Colonic mucosa (tissue), 4 donors: ENCODE measurements at regions not wholly inside any gene's neighbourhood (a gene's known extent, or its start where the extent isn't known, plus 50 kb on each side); places are given as distances from the start of the nearest gene placed in this dataset.
"Not testable (repeated sequence)": the region's sequence is repeated elsewhere in the genome, so short reads cannot be mapped to it uniquely, and the experiment has no call there.

Experiments
- DNase-seq: peaks from one replicate; pipeline ENCODE4 v3.0.0-alpha.2; 2020
- H3K27ac ChIP-seq: fragments of 200-600 bp; one replicate; pipeline ENCODE4 v1.8.0; 2021
- H3K27me3 ChIP-seq: fragments of 200-600 bp; one replicate; pipeline ENCODE4 v1.8.0; 2021
- H3K36me3 ChIP-seq: fragments of 200-600 bp; one replicate; pipeline ENCODE4 v1.8.0; 2021
- H3K4me1 ChIP-seq: fragments of 200-600 bp; one replicate; pipeline ENCODE4 v1.8.0; 2021; ENCODE audit warnings: mild to moderate bottlenecking
- H3K4me3 ChIP-seq: fragments of 200-600 bp; one replicate; pipeline ENCODE4 v1.8.0; 2021
- H3K9ac ChIP-seq, 2 donors: one replicate each; pipeline ENCODE4 v1.7.0; 2013; ENCODE audit warnings: control low read depth in 2 of 2, low read depth in 2 of 2, low read length in 2 of 2
- H3K9me3 ChIP-seq: fragments of 200-600 bp; one replicate; pipeline ENCODE4 v1.8.0; 2021
- intact Hi-C: fragments of 100-400 bp; cut with DNase I; formaldehyde crosslinking; loops from one replicate; pipeline ENCODE4 v1.14.1; 2022
- TF ChIP-seq, protein P1 (sequence below): fragments of 200-600 bp; IDR thresholded peaks from one replicate; pipeline ENCODE4 v1.8.0; 2022; ENCODE audit warnings: antibody characterized with exemption, mild to moderate bottlenecking
- donor health status: healthy.
- donor health status: DM: no; HTN: no; CAD: no.
- donor health status: DM: no; HTN: no; CAD: no.

DNA sequence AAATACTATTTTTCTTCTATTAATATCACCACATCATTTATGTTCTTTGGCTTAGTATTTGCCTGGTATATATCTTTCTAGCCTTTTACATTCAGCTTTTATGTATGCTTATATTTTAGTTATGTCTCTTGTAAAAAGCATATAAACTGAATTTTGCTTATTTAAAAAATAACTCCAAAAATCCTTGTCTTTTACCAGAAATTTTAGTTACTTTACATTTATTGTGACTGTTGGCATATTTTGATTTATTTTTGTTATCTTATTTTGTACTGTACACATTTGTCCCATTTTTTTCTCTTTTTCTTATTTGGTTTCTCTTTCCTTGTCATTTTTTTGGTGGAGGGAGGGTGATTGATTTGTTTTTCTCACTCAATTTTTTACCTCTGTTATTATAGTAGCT lies 169.6 kb downstream of the UACA start:
- DNase-seq, result no peak
- no peak overlapping the region for H3K27ac ChIP-seq
- H3K36me3 ChIP-seq, result no peaks in the 10 kb centered on the region
- H3K4me1 ChIP-seq, result no peaks in the 10 kb centered on the region
- H3K9me3 ChIP-seq, result no peaks in the 10 kb centered on the region
- no peak overlapping the region for H3K4me3 ChIP-seq
- TF ChIP-seq, protein P1, sequence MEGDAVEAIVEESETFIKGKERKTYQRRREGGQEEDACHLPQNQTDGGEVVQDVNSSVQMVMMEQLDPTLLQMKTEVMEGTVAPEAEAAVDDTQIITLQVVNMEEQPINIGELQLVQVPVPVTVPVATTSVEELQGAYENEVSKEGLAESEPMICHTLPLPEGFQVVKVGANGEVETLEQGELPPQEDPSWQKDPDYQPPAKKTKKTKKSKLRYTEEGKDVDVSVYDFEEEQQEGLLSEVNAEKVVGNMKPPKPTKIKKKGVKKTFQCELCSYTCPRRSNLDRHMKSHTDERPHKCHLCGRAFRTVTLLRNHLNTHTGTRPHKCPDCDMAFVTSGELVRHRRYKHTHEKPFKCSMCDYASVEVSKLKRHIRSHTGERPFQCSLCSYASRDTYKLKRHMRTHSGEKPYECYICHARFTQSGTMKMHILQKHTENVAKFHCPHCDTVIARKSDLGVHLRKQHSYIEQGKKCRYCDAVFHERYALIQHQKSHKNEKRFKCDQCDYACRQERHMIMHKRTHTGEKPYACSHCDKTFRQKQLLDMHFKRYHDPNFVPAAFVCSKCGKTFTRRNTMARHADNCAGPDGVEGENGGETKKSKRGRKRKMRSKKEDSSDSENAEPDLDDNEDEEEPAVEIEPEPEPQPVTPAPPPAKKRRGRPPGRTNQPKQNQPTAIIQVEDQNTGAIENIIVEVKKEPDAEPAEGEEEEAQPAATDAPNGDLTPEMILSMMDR, result no peak
- no peak overlapping the region for H3K9ac ChIP-seq
- no peaks in the 10 kb centered on the region for H3K27me3 ChIP-seq
- intact Hi-C loops, result no loop called here

DNA sequence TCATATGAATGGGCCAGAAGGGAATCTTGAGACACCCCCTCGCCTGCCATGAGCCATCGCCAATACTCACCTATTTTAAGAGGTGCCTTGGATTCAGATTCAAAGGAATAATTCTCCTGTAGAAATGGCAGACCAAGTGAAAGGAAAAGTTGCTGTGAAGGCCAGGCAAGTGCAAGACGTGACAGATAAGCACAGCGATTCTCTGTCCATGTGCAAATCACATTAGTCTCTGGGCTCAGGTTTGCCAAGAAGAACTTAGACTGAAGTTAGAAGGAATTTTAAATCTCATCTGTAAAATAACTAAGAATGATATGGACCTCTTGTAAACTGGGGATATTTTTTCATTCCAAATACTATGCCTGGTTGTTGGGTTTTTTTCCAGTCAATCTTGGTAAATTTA lies 173.6 kb downstream of the UACA start:
- Histone ChIP-seq H3K27ac (no peak overlapping the region), H3K36me3 (no peaks in the 10 kb centered on the region), H3K27me3 (peaks cover 5% of the 10 kb centered on the region), H3K4me1 (no peaks in the 10 kb centered on the region), H3K9me3 (no peaks in the 10 kb centered on the region), H3K9ac (no peak overlapping the region), H3K4me3 (no peak overlapping the region)
- TF ChIP-seq, protein P1, result no peak
- DNase-seq, result no peak
- intact Hi-C loops, result no loop called here

DNA sequence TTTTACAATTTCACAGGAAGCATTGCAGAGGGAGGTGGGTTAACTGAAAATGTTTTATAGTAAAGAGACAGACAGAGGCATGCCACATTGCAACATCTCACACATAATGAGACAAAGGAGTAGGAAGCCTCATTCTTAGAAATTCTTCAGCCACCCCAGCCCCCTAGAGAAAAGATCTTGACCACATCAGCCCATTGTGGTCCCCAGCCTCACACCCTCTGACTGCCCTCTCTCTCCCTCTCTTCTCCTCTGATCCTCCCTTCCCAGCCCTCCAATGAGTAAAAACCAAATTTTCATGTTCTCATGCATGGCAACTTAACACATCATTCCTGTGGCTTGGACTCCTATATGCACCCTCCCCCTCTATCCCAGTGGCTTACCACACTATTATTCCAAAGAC lies 174.1 kb downstream of the UACA start:
- H3K9ac ChIP-seq, result no peak overlapping the region
- H3K9me3 ChIP-seq, result no peaks in the 10 kb centered on the region
- no peaks in the 10 kb centered on the region for H3K36me3 ChIP-seq
- intact Hi-C loops, result no loop called here
- no peak for DNase-seq
- no peak overlapping the region for H3K27ac ChIP-seq
- H3K4me1 ChIP-seq, result no peaks in the 10 kb centered on the region
- peaks cover 5% of the 10 kb centered on the region for H3K27me3 ChIP-seq
- TF ChIP-seq, protein P1, result no peak
- no peak overlapping the region for H3K4me3 ChIP-seq

DNA sequence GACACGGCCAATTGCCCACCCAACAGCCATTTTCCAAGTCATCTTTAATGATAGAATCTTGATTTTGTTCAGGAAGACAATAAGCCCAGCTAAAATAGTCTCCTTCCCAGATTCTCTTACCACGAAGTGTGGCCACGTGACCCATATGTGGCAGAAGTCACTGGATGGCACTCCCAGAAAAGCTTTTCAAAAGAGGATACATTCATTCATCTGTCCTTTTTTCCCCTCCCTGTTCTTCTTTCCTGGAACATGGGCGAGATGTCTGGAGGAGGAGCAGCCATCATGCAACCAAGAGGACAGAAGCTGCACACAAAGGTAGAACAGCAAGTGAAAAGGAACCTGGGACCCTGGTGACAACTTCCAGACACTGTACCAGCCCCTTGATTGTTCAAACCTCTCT lies 174.7 kb downstream of the UACA start:
- intact Hi-C loops, result no loop called here
- Histone ChIP-seq H3K9me3 (no peaks in the 10 kb centered on the region), H3K27me3 (peaks cover 5% of the 10 kb centered on the region), H3K27ac (no peak overlapping the region), H3K36me3 (no peaks in the 10 kb centered on the region), H3K4me3 (no peak overlapping the region), H3K9ac (no peak overlapping the region), H3K4me1 (no peaks in the 10 kb centered on the region)
- TF ChIP-seq, protein P1, result no peak
- no peak for DNase-seq

DNA sequence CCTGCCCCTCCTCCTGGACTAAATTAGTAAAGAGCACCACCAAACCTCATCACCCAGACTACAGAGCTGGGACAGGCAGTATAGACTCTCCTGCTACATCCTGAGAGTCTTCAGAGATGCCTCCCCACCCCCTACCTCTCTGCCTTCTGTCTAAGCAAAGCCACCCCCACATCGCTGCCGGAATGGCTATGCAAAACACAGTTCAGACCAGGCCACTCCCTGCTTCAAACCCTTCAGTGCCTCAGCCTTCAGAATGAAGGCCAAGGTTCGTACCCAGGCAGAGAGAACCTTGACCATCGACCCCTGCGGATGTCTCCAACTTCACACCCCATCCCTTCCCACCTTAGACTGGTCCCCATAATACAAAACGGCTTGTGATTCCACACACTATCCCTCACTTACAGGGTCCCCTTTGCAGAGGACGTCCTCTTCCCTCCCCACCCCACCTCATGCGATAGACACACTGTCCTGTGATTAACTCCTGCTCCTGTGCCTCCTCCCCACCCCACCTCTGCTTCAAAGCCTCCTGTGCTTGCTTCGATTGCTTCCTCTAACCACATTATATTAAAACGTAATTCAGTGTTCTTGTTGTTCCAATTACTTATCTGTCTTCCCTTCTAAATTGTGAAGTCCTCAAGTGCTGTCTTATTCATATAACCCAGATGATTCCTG lies 175.3 kb downstream of the UACA start:
- H3K27me3 ChIP-seq, result peaks cover 5% of the 10 kb centered on the region
- TF ChIP-seq, protein P1, result no peak

DNA sequence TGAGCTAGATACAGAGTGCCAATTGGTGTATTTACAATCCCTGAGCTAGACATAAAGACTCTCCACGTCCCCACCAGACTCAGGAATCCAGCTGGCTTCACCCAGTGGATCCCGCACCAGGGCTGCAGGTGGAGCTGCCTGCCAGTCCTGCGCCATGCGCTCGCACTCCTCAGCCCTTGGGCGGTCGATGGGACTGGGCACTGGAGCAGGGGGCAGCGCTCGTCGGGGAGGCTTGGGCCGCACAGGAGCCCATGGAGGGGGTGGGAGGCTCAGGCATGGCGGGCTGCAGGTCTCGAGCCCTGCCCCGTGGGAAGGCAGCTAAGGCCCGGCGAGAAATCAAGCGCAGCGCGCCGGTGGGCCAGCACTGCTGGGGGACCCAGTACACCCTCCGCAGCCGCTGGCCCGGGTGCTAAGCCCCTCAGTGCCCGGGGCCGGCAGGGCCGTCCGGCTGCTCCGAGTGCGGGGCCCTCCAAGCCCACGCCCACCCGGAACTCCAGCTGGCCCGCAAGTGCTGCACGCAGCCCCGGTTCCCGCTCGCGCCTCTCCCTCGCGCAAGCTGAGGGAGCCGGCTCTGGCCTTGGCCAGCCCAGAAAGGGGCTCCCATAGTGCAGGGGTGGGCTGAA lies 176.2 kb downstream of the UACA start:
- H3K27ac ChIP-seq, H3K9me3 ChIP-seq, H3K4me1 ChIP-seq, intact Hi-C loops, H3K36me3 ChIP-seq, H3K27me3 ChIP-seq, H3K4me3 ChIP-seq, DNase-seq, H3K9ac ChIP-seq: not testable (repeated sequence)

More for the DNA sequence above, 175.3 kb downstream of the UACA start:
- Histone ChIP-seq H3K4me3 (no peak overlapping the region), H3K9me3 (no peaks in the 10 kb centered on the region), H3K4me1 (no peaks in the 10 kb centered on the region), H3K36me3 (no peaks in the 10 kb centered on the region), H3K9ac (no peak overlapping the region), H3K27ac (no peak overlapping the region)
- DNase-seq, result no peak
- intact Hi-C loops, result no loop called here
